GM13976 (cell line): ENCODE measurements at regions not wholly inside any gene's neighbourhood (a gene's known extent, or its start where the extent isn't known, plus 50 kb on each side); places are given as distances from the start of the nearest gene placed in this dataset.

Experiments
- DNase-seq: peaks from one replicate; pipeline ENCODE4 v3.0.0; 2012; ENCODE audit warnings: low spot score
- CTCF ChIP-seq: IDR thresholded peaks from 2 replicates; pipeline ENCODE4 v1.5.1; 2012; ENCODE audit warnings: borderline replicate concordance, mild to moderate bottlenecking; ENCODE audit not compliant: insufficient read depth; ENCODE audit errors: extremely low read depth, missing control alignments, control extremely low read depth
- in situ Hi-C: fragments of 300-500 bp; cut with MboI; formaldehyde crosslinking; loops from one replicate; pipeline ENCODE4 v1.12.0; 2022; ENCODE audit warnings: low sequenced_read_pairs, mixed read lengths, inconsistent platforms; ENCODE audit not compliant: unreplicated experiment

- no peak for TF ChIP-seq CTCF
- in situ Hi-C loops = loop anchor here (25.0 kb wide), 1 partner anchor 516 kb away; no protein-coding TSS in a partner anchor
- DNase-seq = no peak
Measured at GRCh38 chr2:64852771-64853241, 136.4 kb upstream of the SLC1A4 start.

DNA sequence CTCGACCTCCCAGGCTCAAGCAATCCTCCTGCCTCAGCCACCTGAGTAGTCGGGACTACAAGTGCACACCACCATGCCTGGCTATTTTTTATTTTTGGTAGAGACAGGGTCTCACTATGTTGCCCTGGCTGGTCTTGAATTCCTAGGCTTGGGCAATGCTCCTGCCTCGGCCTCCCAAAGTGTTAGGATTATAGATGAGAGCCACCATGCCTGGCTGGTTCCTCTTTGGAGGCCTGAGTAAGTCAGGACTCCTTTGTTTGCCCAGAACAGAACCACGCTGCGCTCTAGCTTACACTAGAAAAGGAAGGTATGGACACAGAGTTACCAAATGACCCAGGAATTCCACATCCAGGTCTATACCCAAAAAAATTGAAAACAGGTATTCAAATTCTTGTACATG is 135.9 kb upstream of the SLC1A4 start:
- in situ Hi-C loops = loop anchor here (25.0 kb wide), 1 partner anchor 516 kb away; no protein-coding TSS in a partner anchor
- DNase-seq = no peak
- no peak for TF ChIP-seq CTCF

DNA sequence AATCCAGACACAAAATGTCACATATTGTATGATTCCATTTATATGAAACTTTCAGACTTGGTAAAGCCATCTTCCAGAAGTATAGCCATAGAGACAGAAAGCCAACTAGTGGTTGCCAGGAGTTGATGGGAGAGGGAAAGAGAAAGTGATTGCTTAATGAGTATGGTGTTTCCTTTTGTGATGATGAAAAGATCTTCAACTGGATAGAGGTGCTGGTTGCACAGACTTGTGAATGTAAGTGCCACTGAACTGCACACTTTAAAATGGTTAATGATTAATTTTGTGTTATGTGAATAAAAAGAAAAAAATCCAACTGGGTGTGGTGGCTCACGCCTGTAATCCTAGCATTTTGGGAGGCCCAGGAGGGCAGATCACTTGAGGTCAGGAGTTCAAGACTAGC is 135.3 kb upstream of the SLC1A4 start:
- in situ Hi-C loops = loop anchor here (25.0 kb wide), 1 partner anchor 517 kb away; no protein-coding TSS in a partner anchor

GRCh38 chr2:64854773-64855237 is 134.4 kb upstream of the SLC1A4 start:
- no peak for TF ChIP-seq CTCF
- in situ Hi-C loops = loop anchor here (25.0 kb wide), 1 partner anchor 518 kb away; no protein-coding TSS in a partner anchor
- no peak for DNase-seq

More for the DNA sequence above, 135.3 kb upstream of the SLC1A4 start:
- TF ChIP-seq CTCF = no peak
- DNase-seq = no peak

DNA sequence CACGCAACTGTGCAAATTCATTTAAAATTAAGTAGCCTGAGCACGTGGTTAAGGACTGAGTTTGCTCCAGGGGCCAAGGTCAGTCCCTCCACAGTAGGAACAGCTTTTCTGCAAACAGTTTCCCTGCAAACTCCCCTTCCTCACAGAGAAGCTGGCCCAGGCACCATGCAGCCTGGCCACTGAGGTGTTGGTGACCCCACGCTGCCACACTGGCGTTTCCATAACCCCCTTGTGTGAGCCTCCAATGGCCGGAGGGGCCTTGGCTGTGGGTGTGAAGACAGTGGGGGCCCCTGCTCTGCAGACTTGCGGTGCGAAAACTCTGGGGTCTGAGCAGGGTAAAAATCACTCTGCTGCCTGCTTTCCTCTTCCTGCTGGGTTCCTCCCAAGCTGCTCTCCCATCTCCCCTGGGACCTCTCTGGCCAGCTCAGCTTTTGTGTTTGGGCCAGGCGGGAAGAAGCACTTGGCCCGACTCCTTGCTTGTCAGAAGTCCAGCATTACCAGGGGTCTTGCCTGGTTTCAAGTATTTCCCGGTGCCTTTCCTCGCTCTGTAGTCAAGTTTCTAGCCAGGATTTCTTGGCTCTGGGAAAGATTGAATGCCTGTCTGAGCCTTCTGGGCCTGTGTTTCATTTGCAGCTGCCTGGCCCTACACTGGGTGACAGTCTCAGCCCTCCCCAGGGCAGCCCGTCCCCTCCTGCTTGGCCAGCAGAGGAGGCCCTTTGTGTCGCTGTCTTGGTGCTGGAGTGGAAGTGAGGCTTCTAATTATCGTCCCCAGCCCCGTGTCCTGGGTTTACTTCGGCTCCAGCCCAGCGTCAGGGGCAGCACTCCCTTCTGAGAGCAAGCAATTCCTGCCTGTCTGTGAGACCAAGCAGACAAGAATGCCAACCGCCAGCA is 131.4 kb upstream of the SLC1A4 start:
- in situ Hi-C loops = loop anchor here (25.0 kb wide), 1 partner anchor 521 kb away; no protein-coding TSS in a partner anchor
- TF ChIP-seq CTCF = no peak
- DNase-seq = no peak

DNA sequence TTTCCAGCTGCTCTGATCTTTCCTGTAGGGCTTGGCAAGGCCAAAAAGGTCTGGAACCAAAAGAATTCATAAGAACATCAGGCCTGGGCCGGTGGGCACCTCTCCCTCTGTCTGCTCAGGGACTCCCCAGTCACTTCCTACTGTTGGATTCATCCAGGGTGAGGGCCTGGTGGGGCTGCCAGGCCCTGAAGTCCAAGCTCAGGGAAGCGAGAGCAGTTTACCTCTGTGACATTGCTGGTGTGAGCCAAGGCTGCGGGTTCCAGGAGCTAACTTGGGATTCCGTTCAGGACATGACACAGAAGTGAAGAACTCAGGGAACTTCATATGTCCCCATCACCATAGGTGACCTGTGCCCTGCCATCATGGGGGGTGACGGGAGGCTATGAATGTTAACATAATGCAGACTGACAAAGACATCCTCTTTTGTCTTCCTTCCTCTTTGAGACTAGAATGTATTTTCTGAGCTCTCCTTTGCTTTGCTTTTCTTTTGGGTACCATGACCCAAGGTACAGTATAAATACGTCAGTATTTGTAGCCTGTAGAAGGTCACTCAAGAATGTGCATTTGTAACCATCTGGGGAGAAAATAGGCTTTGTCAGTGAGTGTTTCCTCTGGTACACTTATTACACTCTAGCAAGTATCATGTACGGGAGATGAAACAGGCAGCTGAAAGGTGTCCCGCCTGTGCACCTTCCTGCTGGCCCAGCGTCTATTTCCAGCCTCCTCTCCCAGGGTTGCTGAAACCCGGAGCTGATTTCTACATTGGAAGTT is 130.5 kb upstream of the SLC1A4 start:
- no peak for TF ChIP-seq CTCF
- in situ Hi-C loops = loop anchor here (25.0 kb wide), 1 partner anchor 521 kb away; no protein-coding TSS in a partner anchor
- DNase-seq = no peak
